Neural crest cell (in vitro differentiated cells): ENCODE measurements at regions not wholly inside any gene's neighbourhood (a gene's known extent, or its start where the extent isn't known, plus 50 kb on each side); places are given as distances from the start of the nearest gene placed in this dataset.
A peak's percentile ranks its signal among the peaks of the same experiment; 100 is the strongest.

Source experiments
- DNase-seq: peaks from one replicate; pipeline ENCODE4 v3.0.0; 2021; ENCODE audit warnings: low read depth, mixed read lengths, low spot score
- H3K27ac Mint-ChIP-seq: one replicate; pipeline ENCODE4 v1.8.0; 2021; ENCODE audit warnings: mild to moderate bottlenecking, mixed read lengths; ENCODE audit not compliant: unreplicated experiment
- H3K27me3 Mint-ChIP-seq: 2 replicates; pipeline ENCODE4 v1.8.0; 2021; ENCODE audit warnings: low read depth, mild to moderate bottlenecking, mixed read lengths
- H3K36me3 Mint-ChIP-seq: 2 replicates; pipeline ENCODE4 v1.8.0; 2021; ENCODE audit warnings: low read depth, mild to moderate bottlenecking, mixed read lengths
- H3K4me1 Mint-ChIP-seq: 2 replicates; pipeline ENCODE4 v1.8.0; 2021; ENCODE audit warnings: mixed read lengths
- H3K4me3 Mint-ChIP-seq: one replicate; pipeline ENCODE4 v1.8.0; 2021; ENCODE audit warnings: mild to moderate bottlenecking, mixed read lengths
- H3K9me3 Mint-ChIP-seq: 2 replicates; pipeline ENCODE4 v1.8.0; 2021; ENCODE audit warnings: mixed read lengths
- CTCF ChIP-seq: fragments of 200-600 bp; sonication (generic); conservative IDR thresholded peaks from 2 replicates; pipeline ENCODE4 v1.5.0; 2021; ENCODE audit warnings: antibody characterized with exemption, mild to moderate bottlenecking

- Mint-ChIP-seq H3K4me3 (no peak overlapping the region), H3K9me3 (peaks cover 6% of the 10 kb centered on the region), H3K4me1 (peaks cover 11% of the 10 kb centered on the region), H3K27me3 (no peaks in the 10 kb centered on the region), H3K36me3 (no peaks in the 10 kb centered on the region), H3K27ac (no peak overlapping the region)
- no peak for DNase-seq
- TF ChIP-seq CTCF, result no peak
These were observed 218.3 kb downstream of the ICOS start for GRCh38 chr2:204154863-204155262.

- H3K36me3 Mint-ChIP-seq, result no peaks in the 10 kb centered on the region
These were observed 219.9 kb downstream of the ICOS start for GRCh38 chr2:204156456-204156855.

GRCh38 chr2:204157684-204158083, 221.1 kb downstream of the ICOS start:
- H3K4me3 Mint-ChIP-seq, result no peak overlapping the region
- DNase-seq, result no peak
- H3K4me1 Mint-ChIP-seq, result peaks cover 5% of the 10 kb centered on the region
- no peak for TF ChIP-seq CTCF
- H3K36me3 Mint-ChIP-seq, result no peaks in the 10 kb centered on the region
- no peak overlapping the region for H3K27ac Mint-ChIP-seq
- peaks cover 6% of the 10 kb centered on the region for H3K9me3 Mint-ChIP-seq
- no peaks in the 10 kb centered on the region for H3K27me3 Mint-ChIP-seq

More at GRCh38 chr2:204156456-204156855, 219.9 kb downstream of the ICOS start:
- H3K9me3 Mint-ChIP-seq, result peaks cover 6% of the 10 kb centered on the region
- peaks cover 12% of the 10 kb centered on the region for H3K4me1 Mint-ChIP-seq
- H3K27me3 Mint-ChIP-seq, result no peaks in the 10 kb centered on the region
- H3K27ac Mint-ChIP-seq, result no peak overlapping the region
- no peak overlapping the region for H3K4me3 Mint-ChIP-seq
- no peak for TF ChIP-seq CTCF
- DNase-seq, result no peak

GRCh38 chr2:204159526-204159925, 223.0 kb downstream of the ICOS start:
- no peak for TF ChIP-seq CTCF
- no peaks in the 10 kb centered on the region for H3K27me3 Mint-ChIP-seq
- no peaks in the 10 kb centered on the region for H3K36me3 Mint-ChIP-seq
- no peak overlapping the region for H3K27ac Mint-ChIP-seq
- H3K9me3 Mint-ChIP-seq, result peaks cover 6% of the 10 kb centered on the region
- peaks cover 5% of the 10 kb centered on the region for H3K4me1 Mint-ChIP-seq
- no peak for DNase-seq
- H3K4me3 Mint-ChIP-seq, result no peak overlapping the region

- no peak for TF ChIP-seq CTCF
- DNase-seq, result no peak
- peaks cover 6% of the 10 kb centered on the region for H3K9me3 Mint-ChIP-seq
- H3K4me3 Mint-ChIP-seq, result no peak overlapping the region
- H3K4me1 Mint-ChIP-seq, result peaks cover 5% of the 10 kb centered on the region
- no peaks in the 10 kb centered on the region for H3K27me3 Mint-ChIP-seq
- peak overlapping the region; percentile 40 for H3K27ac Mint-ChIP-seq
- H3K36me3 Mint-ChIP-seq, result no peaks in the 10 kb centered on the region
These were observed 224.4 kb downstream of the ICOS start for GRCh38 chr2:204160989-204161388.

- no peak overlapping the region for H3K4me3 Mint-ChIP-seq
- no peak for DNase-seq
- H3K36me3 Mint-ChIP-seq, result no peaks in the 10 kb centered on the region
These were observed 225.3 kb downstream of the ICOS start for GRCh38 chr2:204161886-204162285.

More at GRCh38 chr2:204161886-204162285, 225.3 kb downstream of the ICOS start:
- Mint-ChIP-seq H3K27me3 (no peaks in the 10 kb centered on the region), H3K9me3 (peaks cover 5% of the 10 kb centered on the region), H3K27ac (no peak overlapping the region), H3K4me1 (peaks cover 5% of the 10 kb centered on the region)
- TF ChIP-seq CTCF, result no peak
